NCI-H2227 (cell line): ENCODE measurements at regions not wholly inside any gene's neighbourhood (a gene's known extent, or its start where the extent isn't known, plus 50 kb on each side); places are given as distances from the start of the nearest gene placed in this dataset.
"Not testable (repeated sequence)": the region's sequence is repeated elsewhere in the genome, so short reads cannot be mapped to it uniquely, and the experiment has no call there.

ENCODE experiments used
- DNase-seq: peaks from one replicate; lab custom pipeline; 2025; ENCODE audit not compliant: unreplicated experiment; lab: John Stamatoyannopoulos, UW

DNA sequence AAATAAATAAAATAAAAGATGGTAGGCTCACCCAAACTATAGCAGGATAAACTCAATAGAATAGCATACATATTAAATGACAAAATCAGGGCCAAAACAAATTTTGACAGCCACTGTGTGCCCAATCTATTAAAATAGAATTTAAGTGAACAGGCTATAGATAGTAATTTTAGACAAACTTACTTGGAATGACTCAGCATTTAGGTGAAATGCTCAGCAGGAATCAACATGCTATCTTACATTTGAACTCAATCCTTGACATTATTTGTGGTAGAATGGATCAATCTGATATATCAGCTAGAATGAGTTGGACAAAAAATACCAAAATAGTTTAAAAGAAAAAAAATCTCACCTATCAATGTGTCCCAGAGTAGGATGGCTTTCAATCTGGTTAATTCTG lies 578.6 kb downstream of the RFPL4B start:
- no peak for DNase-seq

DNA sequence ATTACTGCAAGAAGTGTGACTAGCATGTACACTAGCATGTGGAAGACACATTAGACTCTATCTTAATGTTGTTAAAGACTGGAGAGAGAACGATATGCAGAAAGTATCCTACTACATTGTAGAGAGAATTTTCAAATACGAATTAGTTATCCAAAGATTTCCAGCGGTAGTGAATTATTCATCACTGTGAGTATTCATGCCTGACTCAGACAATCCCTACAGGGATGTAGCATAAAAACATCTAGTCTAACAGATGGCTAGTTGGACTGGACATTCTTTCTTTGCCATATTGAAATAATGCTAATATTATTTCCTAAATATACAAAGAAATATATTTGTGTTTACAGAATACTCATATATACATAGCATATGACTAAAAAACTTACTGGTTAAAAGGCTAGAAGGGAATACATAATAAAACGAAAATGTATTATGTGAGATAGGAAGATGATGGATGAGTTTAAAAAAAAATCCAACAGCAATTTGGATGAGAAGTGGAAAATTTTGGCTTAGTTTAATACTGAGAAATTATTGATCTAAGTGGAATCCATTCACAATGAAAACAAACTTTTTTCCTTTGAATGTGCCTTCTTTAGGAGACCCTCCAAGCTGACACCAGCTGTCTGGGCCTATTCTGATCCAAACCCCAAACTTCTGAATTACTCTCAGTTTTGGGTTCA lies 580.7 kb downstream of the RFPL4B start:
- DNase-seq: no peak

DNA sequence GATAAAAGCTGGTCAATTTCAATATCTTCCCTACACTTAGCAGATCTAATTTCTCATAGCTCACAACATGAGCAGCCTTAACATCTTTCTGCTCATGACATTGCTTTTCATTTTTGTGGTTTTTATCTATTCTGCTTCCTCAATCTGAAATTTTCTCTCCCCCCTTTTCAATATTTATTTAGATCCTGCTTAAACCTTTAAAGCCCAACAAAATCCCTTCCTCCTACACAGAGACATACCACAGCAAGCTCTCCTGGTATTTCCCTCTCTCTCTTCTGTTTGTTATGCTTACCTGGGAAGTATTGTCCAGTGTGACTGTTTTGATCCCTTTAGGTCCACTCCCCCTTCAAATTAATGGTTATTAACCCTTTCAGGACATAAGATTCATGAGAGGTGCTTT lies 582.5 kb downstream of the RFPL4B start:
- DNase-seq: no peak

DNA sequence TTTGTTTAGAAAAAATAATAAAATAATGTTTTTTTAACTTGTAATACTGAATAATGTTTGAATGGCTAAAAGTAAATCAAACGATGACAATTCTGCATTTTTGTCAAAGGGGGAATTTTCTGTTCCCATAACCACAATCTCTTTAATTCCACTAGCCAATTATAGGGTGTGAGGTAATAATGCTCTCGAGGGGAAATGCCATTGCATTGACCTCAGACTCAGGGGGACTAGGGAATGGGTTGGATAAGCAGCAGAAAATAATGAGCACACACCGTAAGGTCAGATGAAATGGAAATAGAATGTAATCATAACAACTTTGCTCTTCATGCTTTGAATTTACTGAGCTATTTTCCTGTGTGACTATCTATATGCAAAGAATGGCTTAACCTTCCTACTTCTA lies 584.7 kb downstream of the RFPL4B start:
- DNase-seq: no peak

DNA sequence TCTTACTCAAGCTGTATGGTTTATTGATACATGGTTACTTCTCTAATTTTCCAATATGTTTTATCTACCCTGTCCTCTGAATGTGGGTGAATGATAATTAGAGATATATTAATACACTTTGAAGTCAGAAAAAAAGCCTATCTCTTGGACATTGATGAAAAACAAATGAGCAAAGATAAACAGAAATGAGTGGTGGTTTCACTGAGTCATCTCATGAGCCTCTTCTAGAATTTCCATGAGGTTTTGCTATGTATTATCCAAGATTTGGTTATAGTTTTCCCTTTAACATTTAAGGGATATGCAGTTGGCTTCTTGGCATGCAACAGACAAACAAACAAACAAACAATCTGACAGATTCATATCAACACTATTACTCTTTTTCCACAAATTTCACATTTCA lies 586.8 kb downstream of the RFPL4B start:
- DNase-seq: no peak

DNA sequence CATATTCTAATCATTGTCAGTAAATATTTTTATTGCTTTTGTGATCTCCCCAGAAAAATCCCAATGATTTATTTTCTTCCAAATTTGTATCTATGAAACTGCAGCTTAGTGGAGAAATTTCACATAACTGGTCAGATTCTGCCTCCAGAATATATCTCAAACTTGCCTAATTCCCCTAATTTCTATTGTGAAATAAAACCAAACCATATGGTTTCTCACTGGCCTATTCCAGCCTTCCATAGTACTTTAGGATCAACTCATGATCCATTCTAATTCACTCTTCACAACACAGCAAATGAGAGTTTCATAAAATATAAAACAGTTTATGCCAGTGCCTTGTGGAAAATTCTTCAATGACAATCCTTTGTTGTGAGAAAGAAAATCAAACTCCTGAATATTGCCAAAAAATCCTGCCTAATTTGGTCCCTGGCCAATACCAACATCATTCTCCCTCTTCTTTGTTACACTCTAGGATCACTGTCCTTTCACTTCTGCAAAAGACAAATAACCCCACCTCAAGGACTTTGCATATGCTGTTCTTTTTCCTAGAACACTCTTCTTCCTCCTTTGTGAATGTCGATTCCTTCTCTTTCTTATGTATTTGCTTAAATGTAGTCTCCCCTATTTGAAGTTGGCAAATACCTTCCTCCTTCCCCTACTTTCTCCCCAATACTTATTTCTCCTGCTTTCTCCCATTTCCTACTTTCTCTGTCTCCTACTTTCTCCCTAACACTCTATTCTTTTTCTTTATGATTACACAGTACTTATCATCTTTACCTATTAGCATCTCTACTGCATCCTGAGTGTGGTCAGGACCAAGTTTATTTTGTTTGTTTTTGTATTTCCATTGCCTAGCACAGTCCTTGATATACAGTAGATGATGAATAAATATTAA lies 587.5 kb downstream of the RFPL4B start:
- no peak for DNase-seq

DNA sequence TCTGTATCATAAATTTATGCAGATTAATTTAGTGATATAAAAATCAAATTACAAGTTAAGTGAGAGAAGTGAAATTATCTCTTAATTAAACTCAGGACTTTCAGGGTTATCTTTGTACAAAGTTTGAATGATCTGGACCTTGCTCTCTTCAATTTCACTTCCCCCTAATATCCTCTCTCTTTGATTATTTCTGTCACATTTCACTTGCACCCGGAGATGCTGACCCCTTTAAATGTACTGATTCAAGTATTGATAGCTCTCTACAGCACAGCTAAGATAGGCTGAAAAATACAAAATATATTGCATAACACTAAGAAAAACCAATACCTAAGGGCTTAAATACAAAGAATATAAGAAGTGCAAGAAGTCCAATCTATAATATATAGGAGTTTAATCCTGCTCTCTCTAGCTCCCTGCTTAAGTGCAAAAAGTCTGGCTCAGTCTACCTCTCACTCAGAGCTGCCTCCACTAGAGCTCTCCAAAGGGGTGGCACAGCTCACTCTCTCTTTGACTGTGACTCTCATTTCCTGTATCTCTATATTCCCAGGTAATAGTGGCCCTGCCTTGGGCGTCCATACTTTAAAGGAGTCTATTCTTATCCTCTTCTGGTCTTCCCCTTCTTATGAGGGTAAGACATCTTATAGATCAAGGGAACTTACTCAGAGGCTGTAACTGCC lies 588.4 kb downstream of the RFPL4B start:
- DNase-seq: no peak

DNA sequence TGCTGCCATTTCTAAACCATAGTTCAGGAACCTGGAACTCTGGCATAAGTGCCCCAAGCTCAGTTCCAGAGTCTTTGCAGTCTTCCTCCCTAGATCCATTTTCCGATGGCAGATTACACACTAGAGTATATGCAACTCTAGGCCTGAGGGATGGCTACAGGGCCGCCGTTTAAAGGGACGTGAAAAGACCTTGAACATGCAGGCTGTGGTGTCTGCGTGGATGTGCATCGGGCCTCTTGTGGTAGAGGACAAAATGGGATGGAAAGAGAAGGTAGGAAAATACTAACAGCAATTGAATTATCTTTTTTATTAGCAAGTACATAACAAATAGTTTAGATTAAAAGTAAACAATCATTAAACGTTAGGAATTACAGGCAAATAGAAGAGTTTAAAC lies 588.9 kb downstream of the RFPL4B start:
- DNase-seq: no peak

DNA sequence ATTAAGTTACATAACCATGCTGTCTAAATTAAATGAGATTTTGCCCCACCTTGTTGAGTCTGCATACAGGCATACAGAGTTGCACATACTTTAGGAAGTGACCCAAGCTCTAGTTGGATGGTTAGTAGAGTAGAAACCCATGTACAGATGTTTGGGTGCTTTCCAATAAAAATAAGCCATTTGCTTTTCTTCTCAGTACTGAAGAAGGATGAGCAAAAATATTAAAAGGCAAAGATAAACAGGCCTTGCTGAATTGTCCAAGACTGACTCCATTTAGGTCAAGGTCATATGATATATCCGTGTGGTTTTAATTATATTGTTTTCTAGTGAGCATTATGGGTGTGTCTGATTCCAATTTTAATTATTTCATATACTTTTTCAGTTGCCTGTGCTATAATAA lies 589.4 kb downstream of the RFPL4B start:
- no peak for DNase-seq

DNA sequence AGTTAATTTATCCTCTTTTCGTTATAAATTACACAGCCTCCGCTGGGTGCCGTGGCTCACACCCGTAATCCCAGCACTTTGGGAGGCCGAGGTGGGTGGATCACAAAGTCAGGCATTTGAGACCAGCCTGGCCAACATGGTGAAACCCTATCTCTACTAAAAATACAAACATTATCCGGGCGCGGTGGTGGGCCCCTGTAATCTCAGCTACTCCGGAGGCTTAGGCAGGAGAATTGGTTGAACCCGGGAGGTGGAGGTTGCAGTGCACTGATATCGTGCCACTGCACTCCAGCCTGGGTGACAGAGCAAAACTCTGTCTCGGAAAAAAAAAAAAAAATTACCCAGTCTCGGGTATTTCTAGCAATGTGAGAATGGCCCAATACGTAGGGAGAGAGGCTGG lies 590.6 kb downstream of the RFPL4B start:
- DNase-seq: not testable (repeated sequence)

DNA sequence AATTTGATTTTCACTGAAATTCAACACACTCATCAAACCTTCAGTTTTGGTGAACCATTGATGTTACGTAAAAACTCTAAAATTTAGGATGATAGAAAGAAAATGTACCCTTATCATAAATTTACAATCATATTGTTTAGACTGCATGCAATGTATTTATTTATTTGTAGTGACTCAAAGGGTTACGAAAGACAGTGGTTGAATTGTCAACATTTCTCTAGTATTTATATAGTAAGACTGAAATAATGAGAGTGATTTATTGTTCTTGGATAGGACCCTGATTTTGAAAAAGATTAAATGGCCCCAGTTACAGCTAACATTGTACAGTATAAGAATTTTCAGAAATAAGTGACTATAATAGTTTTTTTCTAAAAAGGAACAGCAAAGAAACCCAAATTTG lies 591.5 kb downstream of the RFPL4B start:
- DNase-seq: no peak

DNA sequence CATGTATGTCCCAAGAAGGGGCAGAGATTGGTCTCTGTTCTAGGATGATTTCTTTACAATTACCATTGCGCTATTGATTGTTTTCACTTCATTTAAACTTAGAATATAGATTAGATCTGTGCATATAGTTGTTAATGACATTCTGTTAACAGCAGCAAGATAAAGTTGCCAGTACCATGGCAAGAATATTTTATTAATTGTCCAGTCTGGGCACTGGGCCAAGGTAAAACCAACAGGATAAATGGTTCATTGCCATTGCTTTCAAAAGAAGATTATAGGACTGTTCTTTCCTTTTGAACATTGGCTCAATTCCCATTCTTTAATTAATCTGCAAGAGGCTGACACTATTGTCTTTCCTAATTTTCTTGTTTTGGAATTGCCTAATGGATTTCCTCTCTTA lies 592.4 kb downstream of the RFPL4B start:
- DNase-seq: peak; percentile 18

DNA sequence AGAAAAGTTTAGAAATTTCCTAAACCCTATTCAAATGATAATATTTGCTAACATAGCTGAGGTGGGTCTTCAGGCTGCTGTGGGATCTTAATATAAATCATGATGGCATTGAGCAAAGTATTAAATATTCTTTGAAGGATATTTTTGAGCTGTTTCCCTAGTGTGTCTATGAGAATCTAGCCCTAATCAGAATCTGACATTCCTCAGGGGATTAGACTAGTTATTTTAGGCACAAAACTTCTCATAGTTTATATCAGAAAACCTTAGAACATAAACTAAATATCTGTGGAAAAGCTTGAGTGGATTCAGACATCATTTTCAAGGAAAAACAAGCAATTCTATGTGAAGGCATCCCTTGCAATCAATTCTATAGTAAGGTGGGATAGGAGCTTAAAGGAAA lies 594.5 kb downstream of the RFPL4B start:
- DNase-seq: no peak

DNA sequence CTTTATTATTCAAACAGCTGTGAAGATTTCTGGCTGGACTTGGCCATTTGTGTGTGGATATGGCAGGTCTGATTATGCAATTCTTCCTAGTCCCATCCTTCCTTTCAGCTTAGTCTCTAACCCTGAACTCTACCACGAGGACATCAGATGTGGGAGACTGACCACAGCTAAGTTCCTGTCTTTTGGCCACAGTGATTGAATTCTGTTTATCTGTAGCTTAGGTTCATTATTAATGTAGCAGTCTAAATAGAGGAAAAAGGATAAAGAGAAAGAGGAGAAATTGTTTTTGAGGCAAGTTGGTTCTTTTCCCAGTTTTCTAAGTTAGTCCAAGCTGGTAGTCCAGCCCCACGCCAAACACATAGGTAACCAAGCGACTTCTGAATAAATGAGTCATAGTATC lies 598.9 kb downstream of the RFPL4B start:
- no peak for DNase-seq

DNA sequence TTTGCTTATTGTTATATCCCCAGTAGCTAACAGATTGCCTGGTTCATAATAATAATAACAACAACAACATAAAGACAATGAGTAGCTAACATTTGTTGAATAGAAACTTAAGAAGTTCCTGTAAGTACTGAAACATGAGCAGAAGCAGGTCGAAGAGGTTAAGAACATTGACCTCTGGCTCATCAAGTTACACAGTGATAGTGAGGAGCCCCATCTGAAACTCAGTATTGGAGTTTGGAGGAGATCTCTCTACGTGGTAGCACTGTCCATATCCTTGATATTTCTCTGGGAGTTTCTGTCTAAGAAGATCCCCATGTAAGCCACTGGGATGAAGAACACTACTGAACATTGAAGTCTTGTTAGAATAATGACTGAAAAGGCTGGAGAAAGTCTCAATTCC lies 600.4 kb downstream of the RFPL4B start:
- DNase-seq: no peak

DNA sequence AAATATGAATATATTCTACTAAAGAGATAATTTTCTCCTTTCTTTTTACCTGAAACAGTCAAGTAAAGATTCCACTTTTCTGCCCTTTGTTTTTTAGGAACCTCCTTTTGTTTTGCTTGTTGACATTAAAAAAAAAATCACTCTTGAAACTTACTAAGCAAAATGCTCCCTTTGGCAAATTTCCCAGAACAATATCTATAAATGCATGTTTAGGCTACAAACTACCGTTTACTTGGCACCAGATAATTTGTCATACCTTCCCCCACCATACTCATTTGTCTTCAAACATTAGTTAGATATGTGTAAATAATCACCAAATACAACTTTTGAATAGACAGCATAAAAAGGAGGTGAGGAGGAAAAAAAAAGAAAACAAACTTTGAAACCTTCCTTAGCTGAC lies 604.7 kb downstream of the RFPL4B start:
- DNase-seq: peak; percentile 49

DNA sequence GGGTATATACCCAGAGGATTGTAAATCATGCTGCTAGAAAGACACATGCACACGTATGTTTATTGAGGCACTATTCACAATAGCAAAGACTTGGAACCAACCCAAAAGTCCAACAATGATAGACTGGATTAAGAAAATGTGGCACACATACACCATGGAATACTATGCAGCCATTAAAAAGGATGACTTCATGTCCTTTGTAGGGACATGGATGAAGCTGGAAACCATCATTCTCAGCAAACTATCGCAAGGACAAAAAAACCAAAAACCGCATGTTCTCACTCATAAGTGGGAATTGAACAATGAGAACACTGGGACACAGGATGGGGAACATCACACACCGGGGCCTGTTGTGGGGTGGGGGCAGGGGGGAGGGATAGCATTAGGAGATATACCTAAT lies 608.6 kb downstream of the RFPL4B start:
- DNase-seq: not testable (repeated sequence)

DNA sequence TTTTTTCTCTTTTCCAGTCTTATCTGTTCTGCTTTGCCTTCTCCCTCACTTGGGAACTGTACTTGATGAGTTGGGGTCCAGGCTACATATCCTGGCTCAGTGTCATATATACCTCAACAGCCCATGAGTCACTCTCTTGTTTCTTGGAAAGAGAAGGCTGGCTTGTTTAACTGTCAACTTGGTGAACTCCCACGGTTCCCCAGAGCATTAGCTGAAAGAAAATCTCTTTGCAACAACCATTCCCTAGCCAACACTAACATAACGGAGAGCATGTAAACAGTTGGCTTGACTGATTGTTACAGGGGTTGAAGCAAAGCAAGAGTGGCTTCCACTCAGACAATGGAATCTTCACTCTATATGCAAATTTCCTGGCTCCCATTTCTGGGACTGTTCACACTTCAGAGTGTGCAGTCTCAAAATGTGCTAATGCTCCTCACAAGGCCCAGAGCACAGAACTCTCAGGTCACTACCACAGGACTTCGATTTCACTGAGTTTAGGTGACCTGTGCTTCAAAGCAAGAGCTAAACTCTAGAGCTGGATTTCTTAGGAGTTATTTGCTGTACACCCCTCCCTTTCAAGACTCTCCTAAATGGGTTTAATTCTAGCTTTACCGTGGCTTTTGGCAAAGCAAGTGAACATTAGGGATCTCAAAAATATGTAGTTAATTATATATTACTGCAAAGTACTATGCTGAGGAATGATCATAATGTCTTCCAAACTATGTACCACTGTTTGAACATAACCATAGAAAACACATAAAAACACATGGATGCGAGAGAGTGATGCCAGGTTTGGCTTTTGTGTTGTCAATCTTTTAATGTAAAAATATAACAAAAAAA lies 609.8 kb downstream of the RFPL4B start:
- DNase-seq: peak; percentile 1

DNA sequence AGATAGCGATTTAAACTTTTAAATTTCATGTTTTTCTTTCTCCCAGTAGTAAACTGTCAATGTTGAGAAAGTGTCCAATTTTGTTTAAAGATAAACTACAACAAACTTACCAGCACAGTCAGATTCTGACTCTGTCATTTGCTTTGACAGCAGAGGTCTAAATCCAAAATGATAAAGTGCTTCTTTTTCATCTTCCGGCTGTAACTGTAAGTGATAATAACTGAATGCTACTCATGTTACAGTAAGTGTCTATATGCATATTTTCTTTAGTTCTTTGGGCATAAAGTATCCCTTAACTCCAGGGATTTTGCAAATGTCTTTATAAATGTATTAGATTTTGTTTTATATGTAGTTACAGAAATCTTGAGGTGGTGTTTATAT lies 610.4 kb downstream of the RFPL4B start:
- DNase-seq: no peak

DNA sequence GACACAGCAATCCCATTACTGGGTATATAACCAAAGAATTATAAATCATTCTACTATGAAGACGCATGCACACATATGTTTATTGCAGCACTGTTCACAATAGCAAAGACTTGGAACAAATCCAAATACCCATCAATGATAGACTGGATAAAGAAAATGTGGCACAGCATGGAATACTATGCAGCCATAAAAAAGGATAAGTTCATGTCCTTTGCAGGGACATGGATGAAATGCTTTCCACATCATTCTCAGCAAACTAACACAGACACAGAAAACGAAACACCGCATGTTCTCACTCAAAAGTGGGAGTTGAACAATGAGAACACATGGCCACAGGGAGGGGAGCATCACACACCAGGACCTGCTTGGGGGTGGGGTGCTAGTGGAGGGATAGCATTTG lies 613.0 kb downstream of the RFPL4B start:
- DNase-seq: not testable (repeated sequence)

DNA sequence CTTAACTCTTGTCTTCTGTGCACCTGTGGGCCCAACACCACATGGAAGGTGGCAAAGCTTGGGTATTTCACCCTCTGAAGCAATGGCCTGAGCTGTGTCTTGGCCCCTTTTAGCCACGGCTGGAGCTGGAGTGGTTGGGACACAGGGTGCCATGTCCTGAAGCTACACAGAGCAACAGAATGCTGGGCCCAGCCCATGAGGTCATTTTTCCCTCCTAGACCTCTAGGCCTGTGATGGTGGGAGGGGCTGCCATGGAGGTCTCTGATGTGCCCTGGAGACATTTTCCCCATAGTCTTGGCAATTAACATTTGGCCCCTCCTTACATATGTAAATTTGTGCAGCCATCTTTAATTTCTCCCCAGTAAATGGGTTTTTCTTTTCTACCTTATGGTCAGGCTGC lies 620.8 kb downstream of the RFPL4B start:
- no peak for DNase-seq
